H1 (cell line): ENCODE measurements at regions not wholly inside any gene's neighbourhood (a gene's known extent, or its start where the extent isn't known, plus 50 kb on each side); places are given as distances from the start of the nearest gene placed in this dataset.

Source experiments
- CTCF ChIA-PET: fragments of 300-600 bp; sonication (Branson Sonifier 250); formaldehyde crosslinking; loops from one replicate; lab custom pipeline; 2021; ENCODE audit not compliant: partially characterized antibody; lab: Charles Lee
- POLR2A ChIA-PET: fragments of 300-600 bp; sonication (Branson Sonifier 250); formaldehyde crosslinking; loops from one replicate; lab custom pipeline; 2021; ENCODE audit warnings: inconsistent platforms; ENCODE audit not compliant: partially characterized antibody; lab: Charles Lee
- DNase-seq, 2 experiments: peaks; one replicate each; pipeline versions ENCODE4 v3.0.0 to v3.0.0-alpha.2; 2010 to 2022; ENCODE audit warnings: low spot score in 2 of 2, low read depth in 1 of 2, mixed read lengths in 1 of 2
- FAIRE-seq: peaks from 2 replicates; lab custom pipeline; 2011; peaks lifted over from hg19 to GRCh38; lab: Jason Lieb, UNC
- H2AFZ ChIP-seq: 2 replicates; pipeline ENCODE4 v1.8.1; 2012; ENCODE audit warnings: low read length, inconsistent platforms
- H2AK5ac ChIP-seq: 2 replicates; pipeline ENCODE4 v1.6.1; 2013; ENCODE audit warnings: low read depth, low read length
- H2BK120ac ChIP-seq: replicated peaks from 2 replicates; pipeline ENCODE3; 2013; ENCODE audit warnings: low read depth, low read length, inconsistent platforms
- H2BK12ac ChIP-seq: 2 replicates; pipeline ENCODE4 v1.6.1; 2013; ENCODE audit warnings: low read depth, low read length
- H2BK15ac ChIP-seq: 2 replicates; pipeline ENCODE4 v1.6.1; 2013; ENCODE audit warnings: low read length
- H2BK20ac ChIP-seq: 2 replicates; pipeline ENCODE4 v1.6.1; 2013; ENCODE audit warnings: low read length
- H2BK5ac ChIP-seq: 2 replicates; pipeline ENCODE4 v1.6.1; 2013; ENCODE audit warnings: low read depth, low read length
- H3K14ac ChIP-seq: 2 replicates; pipeline ENCODE4 v1.6.1; 2013; ENCODE audit warnings: inconsistent platforms; ENCODE audit not compliant: insufficient read length
- H3K18ac ChIP-seq: 2 replicates; pipeline ENCODE4 v1.6.1; 2013; ENCODE audit warnings: low read length; ENCODE audit errors: extremely low read depth
- H3K23ac ChIP-seq: 2 replicates; pipeline ENCODE4 v1.6.1; 2013; ENCODE audit warnings: inconsistent platforms; ENCODE audit not compliant: insufficient read length
- H3K23me2 ChIP-seq: 2 replicates; pipeline ENCODE4 v1.6.1; 2013; ENCODE audit warnings: low read depth, low read length
- H3K27ac ChIP-seq: 2 replicates; pipeline ENCODE4 v1.6.1; 2011; ENCODE audit warnings: low read depth, low read length, inconsistent platforms
- H3K27me3 ChIP-seq, 4 experiments: replicated peaks in 1 of 4; 1 replicate in 1 of 4; 2 replicates in 3 of 4; pipeline versions ENCODE4 v1.6.1 to v1.8.1; 2011 to 2013; ENCODE audit warnings: low read length in 3 of 4, mild to moderate bottlenecking in 3 of 4, inconsistent platforms in 2 of 4, mixed read lengths in 2 of 4, moderate library complexity in 1 of 4; ENCODE audit not compliant: control insufficient read depth in 3 of 4, insufficient read depth in 3 of 4; ENCODE audit errors: extremely low read depth in 1 of 4
- H3K36me3 ChIP-seq, 4 experiments: 2 replicates each; pipeline versions ENCODE4 v1.6.1 to v1.8.1; 2011 to 2013; ENCODE audit warnings: mild to moderate bottlenecking in 4 of 4, low read length in 3 of 4, moderate library complexity in 2 of 4, control low read depth in 1 of 4, inconsistent platforms in 1 of 4; ENCODE audit not compliant: insufficient read depth in 4 of 4, control insufficient read depth in 2 of 4
- H3K4ac ChIP-seq: replicated peaks from 2 replicates; pipeline ENCODE3; 2013; ENCODE audit warnings: low read length, low read depth, mixed read lengths, inconsistent platforms; ENCODE audit not compliant: insufficient read length
- H3K4me1 ChIP-seq, 4 experiments: replicated peaks in 1 of 4; 1 replicate in 1 of 4; 2 replicates in 3 of 4; pipeline versions ENCODE4 v1.6.1 to v1.8.1; 2011 to 2013; ENCODE audit warnings: low read length in 3 of 4, inconsistent platforms in 2 of 4, mixed read lengths in 1 of 4; ENCODE audit not compliant: insufficient read depth in 4 of 4, control insufficient read depth in 3 of 4
- H3K4me2 ChIP-seq, 2 experiments: 2 replicates each; pipeline versions ENCODE4 v1.6.1 to v1.8.1; 2011 to 2013; ENCODE audit warnings: low read depth in 2 of 2, low read length in 2 of 2, control low read depth in 1 of 2, inconsistent platforms in 1 of 2, mild to moderate bottlenecking in 1 of 2; ENCODE audit not compliant: insufficient read depth in 1 of 2
- H3K4me3 ChIP-seq, 4 experiments: fragments of 200-600, 300-600 bp in 1 of 4; sonication (generic), shearing (Covaris generic), sonication (Bioruptor Twin) in 1 of 4; 2 replicates each; pipeline versions ENCODE4 v1.5.1 to v1.8.1; 2011 to 2016; ENCODE audit warnings: low read length in 4 of 4, low read depth in 3 of 4, control low read depth in 2 of 4, inconsistent platforms in 2 of 4, mild to moderate bottlenecking in 2 of 4, mixed read lengths in 1 of 4, moderate library complexity in 1 of 4; ENCODE audit not compliant: insufficient read depth in 2 of 4; ENCODE audit errors: extremely low read depth in 1 of 4
- H3K56ac ChIP-seq: replicated peaks from 2 replicates; pipeline ENCODE3; 2013; ENCODE audit warnings: low read depth, mild to moderate bottlenecking, mixed read lengths, low read length, inconsistent platforms; ENCODE audit not compliant: insufficient read length
- H3K79me1 ChIP-seq: 2 replicates; pipeline ENCODE4 v1.6.1; 2013; ENCODE audit warnings: low read depth, low read length, control low read depth
- H3K79me2 ChIP-seq, 2 experiments: 2 replicates each; pipeline versions ENCODE4 v1.6.1 to v1.8.1; 2012 to 2013; ENCODE audit warnings: low read length in 2 of 2, mild to moderate bottlenecking in 2 of 2, inconsistent platforms in 1 of 2; ENCODE audit not compliant: insufficient read depth in 2 of 2, control insufficient read depth in 1 of 2
- H3K9ac ChIP-seq, 4 experiments: replicated peaks in 1 of 4; 1 replicate in 1 of 4; 2 replicates in 3 of 4; pipeline versions ENCODE4 v1.6.1 to v1.8.1; 2011 to 2013; ENCODE audit warnings: low read depth in 3 of 4, low read length in 3 of 4, control low read depth in 2 of 4, mild to moderate bottlenecking in 2 of 4, moderate library complexity in 2 of 4, inconsistent platforms in 1 of 4; ENCODE audit errors: extremely low read depth in 1 of 4
- H3K9me3 ChIP-seq, 2 experiments: 2 replicates each; pipeline versions ENCODE4 v1.6.1 to v1.8.1; 2012 to 2013; ENCODE audit warnings: mild to moderate bottlenecking in 2 of 2, moderate library complexity in 2 of 2, control low read depth in 1 of 2, inconsistent platforms in 1 of 2, low read depth in 1 of 2, low read length in 1 of 2, mixed read lengths in 1 of 2; ENCODE audit not compliant: insufficient read depth in 2 of 2
- H4K20me1 ChIP-seq, 2 experiments: replicated peaks in 1 of 2; 2 replicates each; pipeline versions ENCODE3 to v1.8.1; 2011 to 2013; ENCODE audit warnings: inconsistent platforms in 2 of 2, low read length in 2 of 2, mild to moderate bottlenecking in 1 of 2; ENCODE audit not compliant: insufficient read depth in 2 of 2, control insufficient read depth in 1 of 2
- H4K5ac ChIP-seq: 2 replicates; pipeline ENCODE4 v1.6.1; 2013; ENCODE audit warnings: low read length, low read depth, mixed read lengths, inconsistent platforms; ENCODE audit not compliant: insufficient read length
- H4K8ac ChIP-seq: 2 replicates; pipeline ENCODE4 v1.8.0; 2013; ENCODE audit warnings: mild to moderate bottlenecking, moderate library complexity, low read length, inconsistent platforms; ENCODE audit not compliant: insufficient read depth; ENCODE audit errors: extremely low read depth
- H4K91ac ChIP-seq: replicated peaks from 2 replicates; pipeline ENCODE3; 2013; ENCODE audit warnings: low read length, mixed read lengths, inconsistent platforms; ENCODE audit not compliant: insufficient read length
- BACH1 ChIP-seq: IDR thresholded peaks from 2 replicates; pipeline ENCODE4 v1.6.1; 2012; ENCODE audit warnings: low read length, improper control_type of control experiment
- CBX8 ChIP-seq: fragments of 300-800, 300-1000 bp; sonication (generic); IDR thresholded peaks from 2 replicates; pipeline ENCODE4 v1.7.1; 2016; ENCODE audit warnings: low read depth, low read length, borderline replicate concordance
- JUN ChIP-seq: IDR thresholded peaks from 2 replicates; pipeline ENCODE4 v1.6.1; 2011; ENCODE audit warnings: low read depth, mild to moderate bottlenecking, improper control_type of control experiment, low read length
- WGBS, 2 experiments: shearing (Covaris generic) in 1 of 2; methylation state at CpG; one replicate each; pipeline versions ENCODE4 v1.1.6 to v1.1.7; 2013 to 2015; ENCODE audit warnings: low lambda C conversion rate in 2 of 2, mixed read lengths in 2 of 2, inconsistent platforms in 1 of 2, low coverage in 1 of 2, missing lambda C conversion rate in 1 of 2; ENCODE audit not compliant: insufficient replicate concordance in 2 of 2, insufficient coverage in 1 of 2, insufficient read length in 1 of 2; ENCODE audit errors: extremely low coverage in 1 of 2, missing lambda C conversion rate in 1 of 2; 5-methylcytosine and 5-hydroxymethylcytosine counted together
- TF ChIP-seq, protein P1 (sequence below), 3 experiments: IDR thresholded peaks; 1 replicate in 2 of 3; 2 replicates in 1 of 3; pipeline versions ENCODE4 v1.5.1 to v1.6.1; 2011; ENCODE audit warnings: low read length in 3 of 3, mild to moderate bottlenecking in 3 of 3, inconsistent platforms in 2 of 3, low read depth in 1 of 3, moderate library complexity in 1 of 3; ENCODE audit not compliant: insufficient read depth in 1 of 3; ENCODE audit errors: control extremely low read depth in 1 of 3

DNA sequence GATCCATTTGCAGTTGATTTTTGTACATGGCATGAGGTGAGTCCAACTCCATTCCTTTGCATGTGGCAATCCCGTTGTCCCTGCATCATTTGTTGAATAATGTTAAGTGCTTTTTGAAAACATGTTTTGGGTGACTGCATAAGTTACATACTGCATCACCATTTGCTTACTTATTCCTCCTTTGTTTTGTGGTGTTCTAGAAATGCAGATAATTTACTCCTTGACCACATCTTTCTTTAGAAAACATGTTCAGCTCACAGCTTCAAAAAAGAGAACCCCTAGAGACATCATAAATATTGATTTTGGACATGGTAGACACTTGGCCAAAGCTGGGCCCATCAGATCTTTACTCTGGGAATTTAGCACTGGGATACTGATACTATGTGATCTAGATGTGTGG is 135.3 kb upstream of the DAZL start:
- WGBS, 2 experiments = 92% methylated on average over 1 of the region's 1 CpG; no CpG with 5 or more reads in 1 of the 2 experiments
- Histone ChIP-seq H3K56ac (no peak overlapping the region), H3K23me2 (no peaks in the 10 kb centered on the region), H4K5ac (no peak overlapping the region), H3K23ac (no peak overlapping the region), H3K4me3 (no peak overlapping the region), H3K27me3 (no peaks in the 10 kb centered on the region), H3K18ac (no peak overlapping the region), H4K8ac (no peak overlapping the region), H3K4me2 (no peak overlapping the region), H3K79me1 (no peaks in the 10 kb centered on the region), H3K4me1 (no peaks in the 10 kb centered on the region), H3K9ac (no peak overlapping the region), H2BK5ac (no peak overlapping the region)
- CTCF ChIA-PET = no interaction called here
- POLR2A ChIA-PET = no interaction called here
- TF ChIP-seq CBX8 (no peak), JUN (no peak), BACH1 (no peak)
- TF ChIP-seq, protein P1, sequence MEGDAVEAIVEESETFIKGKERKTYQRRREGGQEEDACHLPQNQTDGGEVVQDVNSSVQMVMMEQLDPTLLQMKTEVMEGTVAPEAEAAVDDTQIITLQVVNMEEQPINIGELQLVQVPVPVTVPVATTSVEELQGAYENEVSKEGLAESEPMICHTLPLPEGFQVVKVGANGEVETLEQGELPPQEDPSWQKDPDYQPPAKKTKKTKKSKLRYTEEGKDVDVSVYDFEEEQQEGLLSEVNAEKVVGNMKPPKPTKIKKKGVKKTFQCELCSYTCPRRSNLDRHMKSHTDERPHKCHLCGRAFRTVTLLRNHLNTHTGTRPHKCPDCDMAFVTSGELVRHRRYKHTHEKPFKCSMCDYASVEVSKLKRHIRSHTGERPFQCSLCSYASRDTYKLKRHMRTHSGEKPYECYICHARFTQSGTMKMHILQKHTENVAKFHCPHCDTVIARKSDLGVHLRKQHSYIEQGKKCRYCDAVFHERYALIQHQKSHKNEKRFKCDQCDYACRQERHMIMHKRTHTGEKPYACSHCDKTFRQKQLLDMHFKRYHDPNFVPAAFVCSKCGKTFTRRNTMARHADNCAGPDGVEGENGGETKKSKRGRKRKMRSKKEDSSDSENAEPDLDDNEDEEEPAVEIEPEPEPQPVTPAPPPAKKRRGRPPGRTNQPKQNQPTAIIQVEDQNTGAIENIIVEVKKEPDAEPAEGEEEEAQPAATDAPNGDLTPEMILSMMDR (IDR thresholded peaks at IDR 0.05; ENCODE audit: control extremely low read depth in 1 of 3, insufficient read depth in 1 of 3, low read depth in 1 of 3, low read length in 3 of 3) = no peak
- TF ChIP-seq, all 59 proteins: peak for 0
- Histone ChIP-seq H4K91ac (no peak overlapping the region), H3K4ac (no peak overlapping the region), H3K27ac (no peak overlapping the region), H2BK15ac (no peak overlapping the region), H3K9me3 (peaks cover 6 to 13% of the 10 kb centered on the region in 2 experiments; a peak in 3 of 4 replicates), H3K14ac (no peak overlapping the region), H2AK5ac (no peak overlapping the region), H3K36me3 (no peaks in the 10 kb centered on the region; a peak in 1 of 8 replicates), H2BK120ac (no peak overlapping the region), H2BK20ac (no peak overlapping the region), H2AFZ (no peak overlapping the region), H2BK12ac (no peak overlapping the region), H4K20me1 (no peaks in the 10 kb centered on the region), H3K79me2 (no peaks in the 10 kb centered on the region)
- FAIRE-seq = no peak
- DNase-seq = no peak
